GM19395 (cell line): ENCODE measurements at regions not wholly inside any gene's neighbourhood (a gene's known extent, or its start where the extent isn't known, plus 50 kb on each side); places are given as distances from the start of the nearest gene placed in this dataset.
"Not testable (repeated sequence)": the region's sequence is repeated elsewhere in the genome, so short reads cannot be mapped to it uniquely, and the experiment has no call there.

Experiments
- ATAC-seq: cut with Tn5 transposase; IDR thresholded peaks from one replicate; pipeline ENCODE4 v1.9.1; 2021; ENCODE audit warnings: mild to moderate bottlenecking, moderate library complexity; ENCODE audit not compliant: unreplicated experiment

- ATAC-seq: no peak
Measured at GRCh38 chr2:77578354-77578753, 56.2 kb upstream of the LRRTM4 start.

GRCh38 chr2:77579076-77579769 lies 57.0 kb upstream of the LRRTM4 start:
- ATAC-seq: no peak

DNA sequence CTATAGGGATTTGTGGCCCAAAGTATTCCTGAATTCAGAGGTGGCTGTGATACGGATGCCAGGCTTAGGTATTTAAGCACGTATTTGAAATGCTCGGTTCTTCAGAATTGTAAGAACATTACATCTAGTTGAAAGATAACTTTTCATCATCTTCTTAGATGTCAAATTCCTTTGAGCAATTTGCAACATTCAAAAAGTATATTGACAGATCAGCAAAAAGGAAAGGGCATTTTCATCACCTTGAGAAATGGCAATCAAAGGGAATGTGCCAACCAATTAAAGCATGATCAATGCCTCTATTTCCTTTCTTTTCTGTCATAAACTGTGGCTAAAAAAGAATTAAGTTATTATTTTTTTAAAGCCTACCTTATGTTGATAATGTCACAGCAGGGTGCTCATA lies 66.3 kb upstream of the LRRTM4 start:
- ATAC-seq: no peak

DNA sequence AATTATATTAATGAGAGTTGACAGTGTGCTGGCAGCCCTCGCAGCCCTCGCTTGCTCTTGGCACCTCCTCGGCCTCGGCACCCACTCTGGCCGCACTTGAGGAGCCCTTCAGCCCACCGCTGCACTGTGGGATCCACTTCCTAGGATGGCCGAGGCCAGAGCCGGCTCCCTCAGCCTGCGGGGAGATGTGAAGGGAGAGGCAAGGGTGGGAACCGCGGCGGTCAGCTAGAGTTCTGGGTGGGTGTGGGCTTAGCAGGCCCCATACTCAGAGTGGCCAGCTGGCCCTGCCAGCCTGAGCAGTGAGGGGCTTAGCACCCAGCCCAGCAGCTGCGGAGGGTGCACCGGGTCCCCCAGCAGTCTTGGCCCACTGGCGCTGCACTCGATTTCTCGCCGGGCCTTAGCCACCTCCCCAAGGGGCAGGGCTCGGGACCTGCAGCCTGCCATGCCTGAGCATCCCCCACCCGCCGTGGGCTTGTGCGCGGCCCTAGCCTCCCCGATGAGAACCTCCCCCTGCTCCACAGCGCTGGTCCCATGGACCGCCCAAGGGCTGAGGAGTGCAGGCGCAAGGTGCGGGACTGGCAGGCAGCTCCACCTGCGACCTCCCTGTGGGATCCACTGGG lies 68.2 kb upstream of the LRRTM4 start:
- ATAC-seq: no peak

- not testable (repeated sequence) for ATAC-seq
Measured at GRCh38 chr2:77592955-77593354, 70.8 kb upstream of the LRRTM4 start.

GRCh38 chr2:77602771-77603170 lies 80.6 kb upstream of the LRRTM4 start:
- ATAC-seq: no peak

GRCh38 chr2:77604953-77605929 lies 83.1 kb upstream of the LRRTM4 start:
- no peak for ATAC-seq

GRCh38 chr2:77608510-77608909 lies 86.3 kb upstream of the LRRTM4 start:
- ATAC-seq: no peak

DNA sequence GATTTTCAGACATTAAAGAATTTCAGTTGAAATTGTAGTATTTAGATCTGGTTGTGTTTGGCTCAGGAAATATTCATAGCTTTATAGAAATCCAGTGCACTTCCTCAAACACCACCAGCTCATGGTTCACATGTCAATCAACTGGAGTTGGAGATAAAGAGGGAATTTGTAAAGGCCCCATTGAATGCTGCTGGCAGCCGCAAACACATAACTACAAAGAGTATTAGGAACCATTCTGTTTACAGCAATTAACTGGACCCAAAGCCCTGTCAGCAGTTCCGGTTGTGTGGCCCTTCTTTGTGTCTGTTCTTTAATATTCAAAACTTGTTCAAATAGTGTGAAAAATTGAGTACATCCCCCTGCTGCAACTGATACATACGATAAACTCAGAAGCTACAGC lies 107.4 kb upstream of the LRRTM4 start:
- ATAC-seq: no peak

DNA sequence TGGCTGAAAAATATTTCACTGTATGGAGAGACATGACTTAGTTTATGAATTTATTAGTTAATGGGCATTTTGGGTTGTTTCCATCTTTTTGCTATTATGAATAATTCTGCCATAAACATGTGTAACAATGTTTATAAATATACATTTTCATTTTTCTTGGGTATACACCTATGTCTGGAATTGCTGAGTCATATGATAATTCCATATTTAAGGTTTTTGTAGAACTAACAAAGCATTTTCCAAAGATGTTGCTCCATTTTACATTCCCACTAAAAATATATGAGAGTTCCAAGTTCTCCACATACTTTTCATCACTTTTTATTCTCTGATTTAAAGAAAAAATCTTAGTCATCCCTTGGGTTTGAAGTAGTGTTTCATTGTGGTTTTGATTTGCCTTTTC lies 108.8 kb upstream of the LRRTM4 start:
- no peak for ATAC-seq

DNA sequence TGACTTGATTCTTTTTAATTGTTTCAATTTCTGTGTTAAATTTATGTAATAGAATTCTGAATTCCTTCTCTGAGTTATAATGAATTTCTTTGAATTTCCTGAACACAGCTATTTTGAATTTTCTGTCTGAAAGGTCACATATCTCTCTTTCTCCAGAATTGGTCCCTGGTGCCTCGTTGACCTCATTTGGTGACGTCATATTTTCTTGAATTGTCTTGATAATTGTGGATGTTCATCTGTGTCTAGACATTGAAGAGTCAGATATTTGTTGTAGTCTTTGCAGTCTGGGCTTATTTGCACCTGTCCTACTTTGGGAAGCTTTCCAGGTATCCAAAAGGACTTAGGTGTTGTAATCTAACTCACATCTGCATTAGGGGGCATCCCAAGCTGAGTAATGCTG lies 111.4 kb upstream of the LRRTM4 start:
- no peak for ATAC-seq

DNA sequence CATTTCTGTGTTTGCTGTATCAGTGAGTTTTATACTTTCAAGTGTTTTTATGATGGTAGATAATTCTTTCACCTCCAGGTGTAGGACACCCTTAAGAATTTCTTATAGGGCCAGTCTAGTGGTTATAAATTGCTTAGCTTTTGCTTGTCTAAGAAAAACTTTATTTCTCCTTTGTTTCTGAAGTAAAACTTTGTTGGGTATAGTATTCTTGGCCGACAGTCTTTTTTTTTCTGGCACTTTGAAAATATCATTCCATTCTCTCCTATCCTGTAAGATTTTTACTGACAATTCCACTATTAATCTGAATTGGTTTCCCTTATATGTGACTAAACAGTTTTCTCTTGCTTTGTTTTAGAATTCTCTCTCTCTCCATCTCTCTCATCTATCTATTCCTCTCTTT lies 118.7 kb upstream of the LRRTM4 start:
- ATAC-seq: no peak

DNA sequence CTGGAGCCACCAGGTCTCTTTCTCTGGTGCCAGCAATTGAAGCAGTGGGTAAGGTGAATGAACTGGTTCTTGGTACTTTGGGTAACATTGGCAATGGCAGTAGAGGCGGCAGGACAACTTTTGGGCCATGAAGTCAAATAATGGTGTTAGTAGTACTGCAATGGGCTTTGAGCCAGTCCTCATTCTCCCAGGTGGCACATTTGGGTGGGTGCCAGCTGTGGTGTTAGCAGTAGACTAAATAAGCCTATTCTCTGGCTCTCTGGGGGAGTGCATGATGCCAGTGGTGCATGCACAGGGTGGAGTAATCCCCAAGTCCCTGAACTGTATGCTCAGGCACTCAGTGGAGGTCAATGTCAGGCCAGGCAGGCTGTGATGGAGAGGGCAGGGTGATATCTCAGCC lies 120.2 kb upstream of the LRRTM4 start:
- no peak for ATAC-seq

GRCh38 chr2:77649856-77650255 lies 127.7 kb upstream of the LRRTM4 start:
- no peak for ATAC-seq

DNA sequence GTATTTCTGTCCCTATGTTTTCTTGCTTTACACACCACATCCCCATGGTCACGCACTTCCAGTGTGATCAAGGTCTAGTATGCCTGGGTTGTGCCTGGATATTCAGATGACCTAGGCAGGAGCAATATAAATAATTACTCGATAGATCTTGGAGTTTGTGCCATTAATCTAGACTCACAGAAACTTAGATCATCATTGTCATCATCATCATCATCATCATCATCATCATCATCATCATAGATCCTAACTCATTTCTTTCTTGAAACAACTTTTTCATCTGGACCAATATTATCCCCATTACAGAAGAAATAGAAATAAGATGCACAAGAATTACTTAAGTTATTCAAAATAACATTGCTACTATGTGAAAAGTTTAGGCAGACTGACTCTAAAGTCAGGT lies 130.3 kb upstream of the LRRTM4 start:
- ATAC-seq: no peak

- no peak for ATAC-seq
Measured at GRCh38 chr2:77664491-77664890, 142.3 kb upstream of the LRRTM4 start.

- ATAC-seq: no peak
Measured at GRCh38 chr2:77666251-77666980, 144.2 kb upstream of the LRRTM4 start.

- not testable (repeated sequence) for ATAC-seq
Measured at GRCh38 chr2:77684543-77685319, 162.6 kb upstream of the LRRTM4 start.

DNA sequence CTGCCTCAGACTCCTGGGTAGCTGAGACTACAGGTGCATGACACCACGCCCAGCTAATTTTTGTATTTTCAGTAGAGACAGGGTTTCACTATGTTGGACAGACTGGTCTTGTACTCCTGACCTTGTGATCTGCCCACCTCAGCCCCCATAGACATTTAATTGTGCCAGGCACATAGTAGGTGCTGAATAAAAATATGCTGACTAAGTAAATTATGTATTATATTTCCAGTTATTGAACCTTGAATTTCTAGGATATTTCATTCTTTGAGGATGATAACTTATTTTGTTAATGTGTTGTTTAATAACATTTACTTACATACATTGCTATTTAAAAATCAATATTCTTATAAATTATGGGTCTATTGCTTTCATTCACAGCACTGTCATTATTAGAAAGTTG lies 190.4 kb upstream of the LRRTM4 start:
- ATAC-seq: no peak

DNA sequence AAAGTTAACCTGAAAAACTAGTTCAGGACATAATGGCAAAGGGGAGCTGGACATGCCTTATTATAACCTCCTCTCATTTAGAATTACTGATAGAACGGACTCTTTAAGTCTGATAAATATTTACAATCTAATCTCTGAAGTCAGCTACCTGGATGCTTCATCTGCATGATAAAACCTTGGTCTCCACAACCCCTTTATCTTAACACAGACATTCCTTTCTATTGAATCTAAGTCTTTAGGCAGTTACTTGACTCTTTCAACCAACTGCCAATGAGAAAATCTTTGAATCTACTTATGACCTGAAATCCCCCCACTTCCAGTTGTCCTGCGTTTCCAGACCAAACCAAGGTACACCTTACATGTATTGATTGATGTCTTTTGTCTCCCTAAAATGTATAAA lies 191.2 kb upstream of the LRRTM4 start:
- ATAC-seq: no peak
